ENCODE measurements at regions not wholly inside any gene's neighbourhood (a gene's known extent, or its start where the extent isn't known, plus 50 kb on each side); places are given as distances from the start of the nearest gene placed in this dataset.

- H3K9me3 ChIP-seq (replicated peaks; ENCODE audit: control insufficient read depth, insufficient read depth, low read length): no peaks in the 10 kb centered on the region
- no peaks in the 10 kb centered on the region for H3K36me3 ChIP-seq (ENCODE audit: control insufficient read depth in 2 of 2, extremely low read depth in 1 of 2, insufficient read depth in 2 of 2, low read length in 2 of 2)
- no peaks in the 10 kb centered on the region for H3K9me1 ChIP-seq (replicated peaks; ENCODE audit: control insufficient read depth, extremely low read depth, insufficient read depth, low read length)
- H2AFZ ChIP-seq (ENCODE audit: low read depth, low read length): no peak overlapping the region
- no peak for DNase-seq (ENCODE audit: low read depth, low spot score)
- H3K4me1 ChIP-seq (ENCODE audit: control insufficient read depth, extremely low read depth, insufficient read depth, low read length): no peaks in the 10 kb centered on the region
- BruUV-seq (replicated peaks): no TSS peak
- POLR2A ChIA-PET: no interaction called here
- no peaks in the 10 kb centered on the region for H3K79me2 ChIP-seq (ENCODE audit: control insufficient read depth, insufficient read depth, low read length)
- H3K27me3 ChIP-seq (ENCODE audit: control insufficient read depth in 2 of 2, insufficient read depth in 2 of 2, low read length in 2 of 2): no peaks in the 10 kb centered on the region
- no peak overlapping the region for H3K27ac ChIP-seq (ENCODE audit: insufficient read depth, low read depth, low read length)
- dilution Hi-C loops (cut with MboI; ENCODE audit: extremely low pct_ligation_motif_present, low sequenced_read_pairs) (no loop called here), intact Hi-C loops (cut with micrococcal nuclease) (no loop called here)
- H3K9ac ChIP-seq (replicated peaks; ENCODE audit: extremely low read depth, insufficient read depth, low read length): no peak overlapping the region
- no peak overlapping the region for H3K4me2 ChIP-seq (ENCODE audit: insufficient read depth, low read length)
- no peak for FAIRE-seq
- CTCF ChIA-PET: no interaction called here
- no peak overlapping the region for H3K4me3 ChIP-seq (replicated peaks in 1 of 3; ENCODE audit: insufficient read depth in 1 of 3, low read depth in 1 of 3, low read length in 3 of 3)
- TF ChIP-seq MYC (IDR thresholded peaks at IDR 0.05; ENCODE audit: low read depth, low read length) (no peak), FOS (IDR thresholded peaks at IDR 0.05; ENCODE audit: borderline replicate concordance, insufficient read depth, low read length) (no peak), POLR2A (IDR thresholded peaks at IDR 0.05; ENCODE audit: low read depth, low read length) (no peak), JUN (IDR thresholded peaks at IDR 0.05; ENCODE audit: borderline replicate concordance, insufficient read depth, insufficient read length, low read depth) (no peak), CTCF (IDR thresholded peaks at IDR 0.05; ENCODE audit: extremely low read depth in 1 of 2, insufficient read depth in 1 of 2, low read depth in 1 of 2, low read length in 2 of 2) (no peak), EZH2 (IDR thresholded peaks at IDR 0.05; ENCODE audit: borderline replicate concordance, low read depth, low read length, severe bottlenecking) (no peak), GATA2 (IDR thresholded peaks at IDR 0.05; ENCODE audit: insufficient read depth, insufficient read length, low read depth, low read length) (no peak), POLR2AphosphoS5 (IDR thresholded peaks at IDR 0.05; ENCODE audit: insufficient read depth, low read depth, low read length) (no peak), MAX (IDR thresholded peaks at IDR 0.05; ENCODE audit: insufficient read depth, insufficient read length) (no peak)
- no peaks in the 10 kb centered on the region for H4K20me1 ChIP-seq (replicated peaks; ENCODE audit: control insufficient read depth, extremely low read depth, insufficient read depth, low read length)
Observed at GRCh38 chr4:86431543-86432116, 71.8 kb upstream of the MAPK10 start.
